ENCODE measurements at regions not wholly inside any gene's neighbourhood (a gene's known extent, or its start where the extent isn't known, plus 50 kb on each side); places are given as distances from the start of the nearest gene placed in this dataset.

DNA sequence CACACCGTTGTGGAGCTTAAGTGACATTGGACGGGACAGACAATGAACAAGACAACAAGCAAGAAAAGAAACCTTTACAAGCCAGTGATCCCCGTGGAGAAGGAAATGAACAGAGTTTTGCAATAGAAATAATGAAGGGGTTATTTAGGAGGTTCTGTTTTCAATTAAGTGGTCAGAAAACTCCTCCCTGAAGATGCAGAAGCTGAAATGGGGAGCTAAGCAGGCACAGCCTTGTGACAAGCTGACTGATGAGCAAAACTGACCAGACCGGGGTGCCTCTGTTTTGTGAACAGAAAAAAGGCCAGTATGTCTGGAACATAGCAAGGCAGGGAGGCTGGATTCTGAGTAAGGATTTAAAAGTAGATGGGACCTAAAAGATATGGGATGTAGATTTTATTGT lies 299.8 kb upstream of the POM121L12 start:
- TF ChIP-seq, protein P1, sequence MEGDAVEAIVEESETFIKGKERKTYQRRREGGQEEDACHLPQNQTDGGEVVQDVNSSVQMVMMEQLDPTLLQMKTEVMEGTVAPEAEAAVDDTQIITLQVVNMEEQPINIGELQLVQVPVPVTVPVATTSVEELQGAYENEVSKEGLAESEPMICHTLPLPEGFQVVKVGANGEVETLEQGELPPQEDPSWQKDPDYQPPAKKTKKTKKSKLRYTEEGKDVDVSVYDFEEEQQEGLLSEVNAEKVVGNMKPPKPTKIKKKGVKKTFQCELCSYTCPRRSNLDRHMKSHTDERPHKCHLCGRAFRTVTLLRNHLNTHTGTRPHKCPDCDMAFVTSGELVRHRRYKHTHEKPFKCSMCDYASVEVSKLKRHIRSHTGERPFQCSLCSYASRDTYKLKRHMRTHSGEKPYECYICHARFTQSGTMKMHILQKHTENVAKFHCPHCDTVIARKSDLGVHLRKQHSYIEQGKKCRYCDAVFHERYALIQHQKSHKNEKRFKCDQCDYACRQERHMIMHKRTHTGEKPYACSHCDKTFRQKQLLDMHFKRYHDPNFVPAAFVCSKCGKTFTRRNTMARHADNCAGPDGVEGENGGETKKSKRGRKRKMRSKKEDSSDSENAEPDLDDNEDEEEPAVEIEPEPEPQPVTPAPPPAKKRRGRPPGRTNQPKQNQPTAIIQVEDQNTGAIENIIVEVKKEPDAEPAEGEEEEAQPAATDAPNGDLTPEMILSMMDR (IDR thresholded peaks at IDR 0.05): no peak
- no peak for TF ChIP-seq POLR2A (IDR thresholded peaks at IDR 0.05)

Measured in testis (tissue), 2 donors.